Urinary bladder (tissue), 3 donors: ENCODE measurements at regions not wholly inside any gene's neighbourhood (a gene's known extent, or its start where the extent isn't known, plus 50 kb on each side); places are given as distances from the start of the nearest gene placed in this dataset.
"Not testable (repeated sequence)": the region's sequence is repeated elsewhere in the genome, so short reads cannot be mapped to it uniquely, and the experiment has no call there.

Source experiments
- DNase-seq: peaks from one replicate; pipeline ENCODE4 v3.0.0-alpha.2; 2015; ENCODE audit errors: extremely low spot score
- H3K27ac ChIP-seq: one replicate; pipeline ENCODE4 v1.5.1; 2013; ENCODE audit warnings: low read depth, mild to moderate bottlenecking, moderate library complexity
- H3K36me3 ChIP-seq: one replicate; pipeline ENCODE4 v1.6.1; 2013; ENCODE audit warnings: mild to moderate bottlenecking, moderate library complexity; ENCODE audit not compliant: insufficient read depth
- H3K4me1 ChIP-seq: one replicate; pipeline ENCODE4 v1.6.1; 2013; ENCODE audit warnings: mild to moderate bottlenecking, moderate library complexity; ENCODE audit not compliant: insufficient read depth
- H3K4me3 ChIP-seq: one replicate; pipeline ENCODE4 v1.5.1; 2013; ENCODE audit warnings: low read depth, low read length
- WGBS: extraction: QIAGEN DNeasy Blood & Tissue Kit; methylation state at CpG from one replicate; pipeline ENCODE4 v1.1.7; 2013; 5-methylcytosine and 5-hydroxymethylcytosine counted together
- donor health status: healthy with polysubstance abuse.
- donor health status: healthy.

DNA sequence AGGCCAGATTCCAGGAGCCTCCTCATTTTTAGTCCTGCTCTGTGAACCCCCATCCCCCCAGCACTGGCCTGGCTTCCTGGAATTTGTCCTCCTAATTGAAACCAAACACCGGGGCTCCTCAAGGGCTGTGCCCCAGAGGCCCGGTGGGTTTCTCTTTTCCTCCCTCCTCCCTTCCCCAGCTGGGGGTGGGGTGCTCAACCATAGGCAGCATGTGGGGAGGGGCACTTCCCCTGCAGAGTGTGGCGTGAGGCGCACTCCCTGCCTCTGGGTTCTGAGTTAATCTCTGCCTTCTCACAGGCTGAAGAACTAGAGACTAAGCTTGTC, 67.5 kb upstream of the ACOT11 start:
- no peak overlapping the region for H3K4me3 ChIP-seq
- no peak overlapping the region for H3K27ac ChIP-seq
- no peaks in the 10 kb centered on the region for H3K36me3 ChIP-seq
- DNase-seq: no peak
- WGBS: 45% methylated on average over 4 of the region's 4 CpGs
- no peaks in the 10 kb centered on the region for H3K4me1 ChIP-seq

DNA sequence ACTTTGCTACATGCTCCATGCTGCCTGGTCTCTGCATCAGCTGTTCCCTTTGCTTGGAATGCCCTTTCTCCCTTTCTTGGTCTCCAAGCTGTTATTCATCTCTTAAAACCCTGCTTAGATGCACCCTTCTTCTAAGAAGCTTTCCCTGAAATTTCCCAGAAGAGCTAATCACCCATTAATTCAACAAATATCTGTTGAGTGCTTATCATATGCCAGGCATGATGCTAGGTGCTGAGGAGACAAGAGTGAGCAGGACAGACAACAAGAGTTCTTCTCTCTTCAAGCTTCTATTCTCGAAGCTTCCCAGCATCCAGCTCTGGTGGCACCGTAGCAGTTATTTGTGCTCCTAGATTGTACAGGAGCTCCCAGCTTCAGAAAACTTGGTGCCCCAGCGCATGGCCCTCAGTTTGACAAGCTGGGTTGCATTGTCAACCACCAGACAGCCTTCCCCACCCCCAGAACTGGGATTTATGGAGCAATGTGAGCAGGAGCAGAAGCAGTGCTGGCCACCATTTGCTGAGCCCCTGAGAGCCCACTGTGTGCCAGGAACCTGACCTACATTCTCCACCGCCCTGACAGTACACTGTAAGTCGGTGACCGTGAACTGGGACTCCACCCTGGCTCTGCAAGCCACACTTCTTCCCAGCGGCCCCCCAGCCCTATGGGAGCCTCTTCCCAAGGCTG, 68.0 kb upstream of the ACOT11 start:
- H3K4me3 ChIP-seq: no peak overlapping the region
- H3K4me1 ChIP-seq: no peaks in the 10 kb centered on the region
- 80% methylated on average over 7 of the region's 7 CpGs for WGBS
- no peak overlapping the region for H3K27ac ChIP-seq
- H3K36me3 ChIP-seq: no peaks in the 10 kb centered on the region
- DNase-seq: no peak

DNA sequence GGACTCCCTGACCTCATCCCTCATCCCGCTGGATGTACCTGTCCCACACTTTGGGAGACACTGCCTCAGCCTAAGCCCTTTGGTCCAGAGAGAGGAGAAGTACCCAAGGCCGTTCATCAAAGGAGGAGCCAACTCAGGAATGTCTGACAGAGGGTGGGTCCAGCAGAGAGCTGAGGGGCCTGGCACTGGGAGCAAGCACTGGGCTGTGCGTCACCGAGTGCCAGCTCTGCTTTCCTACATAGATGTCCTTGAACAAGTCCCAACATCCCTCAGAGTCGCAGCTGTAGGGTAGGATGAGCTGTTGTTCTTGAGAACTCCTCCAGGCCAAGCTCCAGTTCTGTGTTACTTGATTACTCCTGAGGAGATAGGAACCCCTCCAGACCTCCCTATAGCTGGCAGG, 68.8 kb upstream of the ACOT11 start:
- H3K27ac ChIP-seq: no peak overlapping the region

DNA sequence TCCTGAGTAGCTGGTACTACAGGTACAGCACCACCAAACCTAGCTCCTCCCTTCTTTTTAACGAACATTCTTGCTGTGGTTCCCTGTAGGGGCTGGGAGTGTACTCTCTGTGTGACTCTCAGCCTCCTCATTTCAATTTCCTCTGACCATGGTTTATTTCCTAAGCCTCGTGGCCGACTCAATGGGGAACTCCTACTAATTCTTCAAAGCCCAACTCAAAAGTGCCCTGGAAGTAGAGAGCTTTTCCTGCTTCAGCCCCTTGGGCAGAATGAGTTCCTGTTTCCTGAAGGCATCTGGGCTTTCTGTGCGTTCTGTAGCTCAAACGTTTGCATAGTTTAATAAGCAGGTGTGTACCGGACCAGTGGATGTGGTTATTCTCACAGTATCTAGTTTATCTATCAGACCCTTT, 70.9 kb upstream of the ACOT11 start:
- no peak for DNase-seq
- Histone ChIP-seq H3K4me3 (no peak overlapping the region), H3K4me1 (no peaks in the 10 kb centered on the region), H3K36me3 (no peaks in the 10 kb centered on the region), H3K27ac (no peak overlapping the region)
- WGBS: 74% methylated on average over 6 of the region's 6 CpGs

More for the DNA sequence above, 68.8 kb upstream of the ACOT11 start:
- no peaks in the 10 kb centered on the region for H3K4me1 ChIP-seq
- WGBS: 85% methylated on average over 5 of the region's 5 CpGs
- no peaks in the 10 kb centered on the region for H3K36me3 ChIP-seq
- H3K4me3 ChIP-seq: no peak overlapping the region
- no peak for DNase-seq

DNA sequence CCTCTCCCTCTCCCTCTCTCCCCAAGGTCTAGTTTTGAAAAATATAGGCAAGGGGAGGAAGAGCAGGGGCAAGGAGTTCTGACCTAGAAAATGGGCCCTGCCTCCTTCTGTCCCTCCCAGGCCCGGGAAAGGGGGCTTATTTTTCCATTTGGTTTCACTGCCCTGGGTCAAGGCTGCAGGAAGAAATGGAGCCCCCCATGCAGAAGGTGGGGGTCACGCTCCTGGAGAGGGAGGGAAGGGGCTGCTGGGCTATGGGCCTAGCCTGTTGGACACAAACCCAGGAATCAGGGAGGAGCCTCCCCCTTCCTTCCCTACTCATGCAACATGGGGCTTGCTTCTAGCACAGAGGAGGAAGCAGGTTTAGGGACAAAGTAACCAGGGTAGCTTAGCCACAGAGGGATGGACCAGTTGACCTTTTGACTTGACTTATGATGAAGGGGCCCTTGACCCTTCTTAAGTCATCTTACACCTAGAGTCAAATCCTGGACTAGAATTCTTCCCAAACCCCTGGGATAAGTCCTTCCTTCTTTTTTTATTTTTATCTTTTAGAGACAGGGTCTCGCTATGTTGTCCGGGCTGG, 70.4 kb upstream of the SSBP3 start:
- Histone ChIP-seq H3K27ac (no peak overlapping the region), H3K4me3 (no peak overlapping the region)
- whole genome bisulfite sequencing: 70% methylated on average over 4 of the region's 4 CpGs

DNA sequence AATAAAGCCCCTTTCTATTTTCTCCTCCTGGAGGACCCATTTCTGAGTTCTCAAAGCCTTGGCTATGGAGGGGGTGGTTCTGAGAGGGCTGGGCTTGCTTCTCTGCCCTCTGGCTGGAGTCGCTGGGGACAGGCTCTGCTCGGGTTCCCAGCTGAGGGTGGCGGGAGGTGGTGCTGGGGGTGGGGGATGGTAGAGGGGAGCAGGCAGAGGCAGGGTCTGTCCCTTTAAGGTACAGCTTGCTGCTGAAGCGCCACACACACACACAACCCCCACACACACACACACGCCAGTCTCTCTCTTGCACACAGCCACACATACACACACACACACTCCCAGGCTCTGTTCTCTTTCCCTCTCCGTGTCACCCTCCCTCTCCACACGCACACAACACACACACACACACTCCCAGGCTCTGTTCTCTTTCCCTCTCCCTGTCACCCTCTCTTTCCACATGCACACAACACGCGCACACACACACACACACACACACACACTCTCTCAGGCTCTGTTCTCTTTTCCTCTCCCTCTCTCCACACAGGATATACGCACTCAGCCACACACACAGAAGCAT, 69.8 kb upstream of the SSBP3 start:
- H3K27ac ChIP-seq: no peak overlapping the region
- DNase-seq: no peak
- 29% methylated on average over 10 of the region's 10 CpGs for WGBS

More for the DNA sequence above, 70.4 kb upstream of the SSBP3 start:
- H3K36me3 ChIP-seq: no peaks in the 10 kb centered on the region
- no peak for DNase-seq
- H3K4me1 ChIP-seq: no peaks in the 10 kb centered on the region

DNA sequence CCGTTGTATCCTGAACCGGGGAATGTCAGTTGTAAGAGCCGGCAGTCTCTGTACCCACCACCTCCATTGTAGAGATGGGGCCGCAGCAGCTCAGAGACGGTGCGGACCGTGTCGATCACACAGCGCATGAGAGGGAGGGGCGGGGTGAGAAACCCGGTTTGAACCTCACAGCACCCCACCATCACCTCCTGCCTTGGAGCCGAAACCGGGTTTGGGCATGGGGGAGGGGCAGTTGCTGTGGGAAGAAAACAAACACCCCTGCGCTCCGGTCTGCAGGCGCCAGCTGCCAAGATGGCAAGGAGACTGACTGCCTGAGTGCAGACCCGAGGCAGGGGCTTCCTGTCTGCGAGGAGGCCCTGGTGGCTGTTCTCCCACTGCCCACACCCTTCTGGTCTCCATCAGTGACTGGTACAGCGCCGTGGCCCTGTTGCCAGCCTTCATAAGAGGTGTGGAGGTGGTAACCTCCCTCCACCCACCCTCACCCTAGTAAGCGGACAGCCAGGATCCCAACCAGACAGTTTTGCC, 69.2 kb upstream of the SSBP3 start:
- no peak for DNase-seq
- Histone ChIP-seq H3K36me3 (no peaks in the 10 kb centered on the region), H3K4me1 (no peaks in the 10 kb centered on the region), H3K4me3 (no peak overlapping the region), H3K27ac (no peak overlapping the region)
- WGBS: 26% methylated on average over 21 of the region's 21 CpGs

More for the DNA sequence above, 69.8 kb upstream of the SSBP3 start:
- H3K4me1 ChIP-seq: no peaks in the 10 kb centered on the region
- no peak overlapping the region for H3K4me3 ChIP-seq
- no peaks in the 10 kb centered on the region for H3K36me3 ChIP-seq

DNA sequence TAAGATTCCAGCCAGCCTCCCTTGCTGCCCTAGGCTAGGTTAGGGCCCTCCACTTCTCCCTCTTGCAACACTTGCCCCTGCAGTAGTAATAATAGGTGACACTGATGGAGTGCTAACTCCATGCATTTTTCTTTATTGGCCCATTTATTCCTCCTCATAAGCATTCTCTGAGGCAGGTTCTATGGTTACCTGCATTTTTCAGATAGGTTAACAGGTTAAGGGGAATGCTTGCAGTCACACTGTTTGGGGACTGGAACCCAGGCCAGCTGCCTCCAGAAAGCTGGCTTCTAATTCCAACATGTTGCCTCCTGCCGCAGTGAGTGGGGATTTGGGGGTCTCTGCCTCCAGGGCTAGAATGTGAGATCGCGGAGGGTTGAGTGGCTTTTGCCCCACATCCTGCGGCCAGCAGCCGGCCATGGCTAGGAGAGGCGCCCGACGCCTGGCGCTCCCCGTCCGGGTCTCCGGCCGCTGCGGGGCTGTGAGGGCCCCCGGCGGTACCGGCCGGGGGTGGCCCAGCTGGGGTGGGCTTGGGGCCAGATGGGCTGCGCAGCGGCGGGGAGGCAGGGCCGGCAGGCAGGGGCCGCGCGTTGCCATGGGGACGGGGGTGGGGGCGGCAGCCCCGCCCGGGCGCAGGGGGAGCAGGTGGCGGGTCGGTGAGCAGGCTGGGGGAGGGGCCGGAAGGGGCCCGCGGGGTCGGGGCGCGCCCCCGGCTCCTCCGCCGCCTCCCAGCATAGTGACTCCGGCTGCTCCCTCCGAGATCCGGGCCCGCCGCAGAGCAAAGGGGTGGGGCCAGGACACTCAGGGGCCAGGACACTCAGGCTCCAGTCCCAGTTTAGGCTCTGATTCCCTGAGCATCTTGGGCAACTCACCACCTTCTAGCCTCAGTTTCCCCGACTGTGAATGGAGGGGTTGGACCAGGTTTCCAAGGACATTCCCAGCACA, 68.4 kb upstream of the SSBP3 start:
- Histone ChIP-seq H3K36me3 (no peaks in the 10 kb centered on the region), H3K27ac (no peak overlapping the region)

DNA sequence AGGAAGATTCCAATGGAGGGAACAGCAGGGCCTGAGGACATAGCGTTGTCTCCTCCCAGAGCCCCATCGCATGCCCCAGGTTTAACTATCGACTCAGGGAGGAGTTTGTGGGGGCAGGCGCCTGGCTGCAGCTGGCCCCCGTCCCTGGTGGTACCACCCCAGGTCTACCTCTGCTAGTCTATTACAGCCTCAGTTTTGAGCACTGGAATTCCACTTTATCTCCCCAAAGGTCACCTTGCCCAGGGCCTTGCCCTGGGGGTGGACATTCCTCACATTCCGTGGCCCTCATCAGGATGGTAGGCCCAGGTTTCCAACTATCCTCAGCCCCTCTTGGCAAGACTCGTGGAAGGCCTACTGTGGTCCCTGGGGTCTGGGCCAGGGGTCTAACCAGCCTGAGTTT, 65.4 kb upstream of the SSBP3 start:
- WGBS: 81% methylated on average over 7 of the region's 7 CpGs
- H3K36me3 ChIP-seq: no peaks in the 10 kb centered on the region
- DNase-seq: no peak
- H3K4me3 ChIP-seq: no peak overlapping the region
- no peaks in the 10 kb centered on the region for H3K4me1 ChIP-seq
- no peak overlapping the region for H3K27ac ChIP-seq

More for the DNA sequence above, 68.4 kb upstream of the SSBP3 start:
- Histone ChIP-seq H3K4me1 (no peaks in the 10 kb centered on the region), H3K4me3 (peak overlapping the region; percentile 44)
- 4% methylated on average over 46 of the region's 47 CpGs for WGBS
- DNase-seq: no peak

DNA sequence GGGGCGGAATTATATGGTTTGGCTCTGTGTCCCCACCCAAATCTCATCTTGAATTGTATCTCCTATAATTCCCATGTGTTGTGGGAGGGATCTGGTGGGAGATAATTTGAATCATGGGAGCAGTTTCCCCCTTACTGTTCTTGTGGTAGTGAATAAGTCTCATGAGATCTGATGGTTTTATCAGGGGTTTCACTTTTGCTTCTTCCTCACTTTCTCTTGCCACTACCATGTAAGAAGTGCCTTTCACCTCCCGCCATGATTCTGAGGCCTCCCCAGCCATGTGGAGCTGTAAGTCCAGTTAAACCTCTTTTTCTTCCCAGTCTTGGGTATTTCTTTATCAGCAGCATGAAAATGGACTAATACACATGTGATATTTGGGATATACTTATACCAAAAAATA, 63.2 kb upstream of the SSBP3 start:
- not testable (repeated sequence) for H3K4me1 ChIP-seq, H3K27ac ChIP-seq, H3K36me3 ChIP-seq, DNase-seq, H3K4me3 ChIP-seq
- 92% methylated on average over 2 of the region's 2 CpGs for WGBS

DNA sequence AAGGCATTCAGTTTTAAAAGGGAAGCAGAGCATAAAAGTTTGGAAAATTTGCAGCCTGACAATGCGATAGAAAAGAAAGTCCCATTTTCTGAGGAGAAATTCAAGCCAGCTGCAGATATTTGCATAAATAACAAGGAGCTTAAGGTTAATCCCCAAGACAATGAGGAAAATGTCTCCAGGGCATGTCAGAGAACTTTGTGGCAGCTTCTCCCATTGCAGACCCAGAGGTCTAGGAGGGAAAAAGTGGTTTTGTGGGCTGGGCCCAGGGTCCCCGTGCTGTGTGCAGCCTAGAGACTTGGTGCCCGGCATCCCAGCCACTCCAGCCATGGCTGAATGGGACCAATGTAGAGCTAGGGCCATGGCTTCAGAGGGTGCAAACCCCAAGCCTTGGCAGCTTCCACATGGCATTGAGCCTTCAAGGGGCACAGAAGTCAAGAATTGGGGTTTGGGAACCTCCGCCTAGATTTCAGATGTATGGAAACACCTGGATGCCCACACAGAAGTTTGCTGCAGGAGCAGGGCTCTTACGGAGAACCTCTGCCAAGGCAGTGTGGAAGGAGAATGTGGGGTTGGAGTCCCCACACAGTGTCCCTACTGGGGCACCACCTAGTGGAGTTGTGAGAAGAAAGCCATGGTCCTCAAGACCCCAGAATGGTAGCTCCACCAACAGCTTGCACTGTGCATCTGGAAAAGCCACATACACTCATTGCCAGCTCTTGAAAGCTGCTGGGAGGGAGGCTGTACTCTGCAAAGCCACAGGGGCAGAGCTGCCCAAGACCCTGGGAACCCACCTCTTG, 62.3 kb upstream of the SSBP3 start:
- not testable (repeated sequence) for H3K36me3 ChIP-seq, H3K4me1 ChIP-seq, DNase-seq, H3K4me3 ChIP-seq, H3K27ac ChIP-seq
- 93% methylated on average over 5 of the region's 5 CpGs for WGBS

DNA sequence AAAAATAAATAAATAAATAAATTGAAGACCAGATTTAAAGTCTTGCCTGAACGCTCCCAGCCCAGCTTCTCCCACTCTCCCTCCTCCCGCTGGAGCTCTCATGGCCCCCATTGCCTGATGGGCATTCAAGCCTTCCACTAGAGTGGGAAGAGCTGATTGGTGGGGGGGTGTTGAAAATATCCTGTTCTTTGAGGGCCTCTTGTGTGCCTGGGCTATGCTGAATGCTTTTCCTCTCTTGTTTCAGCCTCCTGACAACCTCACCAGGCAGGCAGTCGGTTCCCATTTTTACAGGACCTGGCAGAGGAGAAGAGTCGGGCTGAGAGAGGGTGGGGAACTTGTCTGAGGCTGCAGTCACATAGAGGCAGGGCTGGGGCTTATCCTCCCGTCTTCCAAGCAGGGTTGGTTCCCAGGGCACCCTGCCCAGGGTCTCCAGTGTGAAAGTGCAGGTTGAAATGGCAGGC, 59.2 kb upstream of the SSBP3 start:
- H3K4me1 ChIP-seq: no peaks in the 10 kb centered on the region
- H3K27ac ChIP-seq: no peak overlapping the region
- no peak overlapping the region for H3K4me3 ChIP-seq
- DNase-seq: no peak
- 14% methylated on average over 5 of the region's 5 CpGs for WGBS
- no peaks in the 10 kb centered on the region for H3K36me3 ChIP-seq
